IMR-90 (cell line): ENCODE measurements at regions not wholly inside any gene's neighbourhood (a gene's known extent, or its start where the extent isn't known, plus 50 kb on each side); places are given as distances from the start of the nearest gene placed in this dataset.

Experiments
- ATAC-seq: fragments of 200-7000 bp; cut with Tn5 transposase; 2 replicates; pipeline ENCODE4 v1.9.1; 2020; ENCODE audit warnings: low read depth, mild to moderate bottlenecking, moderate library complexity
- BruUV-seq: library from RNA; stranded (reverse); fragments of 400-500 nt; replicated peaks from 2 replicates; lab custom pipeline; 2021; lab: Mats Ljungman, UMichigan
- CTCF ChIA-PET: fragments of 300-600 bp; formaldehyde crosslinking; extraction: SDS; loops from one replicate; lab custom pipeline; 2021; ENCODE audit warnings: antibody characterized with exemption; lab: Yijun Ruan, JAX
- POLR2A ChIA-PET: fragments of 300-600 bp; sonication (Branson Sonifier 250); formaldehyde crosslinking; loops from one replicate; lab custom pipeline; 2022; ENCODE audit warnings: antibody characterized with exemption; ENCODE audit not compliant: unreplicated experiment; lab: Charles Lee
- DNase-seq: peaks from one replicate; pipeline ENCODE4 v3.0.0; 2013
- H2AFZ ChIP-seq: replicated peaks from 2 replicates; pipeline ENCODE3; 2013; ENCODE audit warnings: low read length, mild to moderate bottlenecking; ENCODE audit not compliant: poor library complexity
- H2AK5ac ChIP-seq: 2 replicates; pipeline ENCODE4 v1.6.1; 2013; ENCODE audit warnings: low read depth, low read length, inconsistent platforms
- H2AK9ac ChIP-seq: replicated peaks from 2 replicates; pipeline ENCODE3; 2013; ENCODE audit warnings: mild to moderate bottlenecking, low read depth, low read length, moderate library complexity; ENCODE audit not compliant: poor library complexity
- H2BK120ac ChIP-seq: 2 replicates; pipeline ENCODE4 v1.6.1; 2013; ENCODE audit warnings: low read depth, low read length, inconsistent platforms
- H2BK15ac ChIP-seq: 3 replicates; pipeline ENCODE4 v1.6.1; 2013; ENCODE audit warnings: low read depth, low read length, inconsistent platforms
- H2BK20ac ChIP-seq: 2 replicates; pipeline ENCODE4 v1.6.1; 2013; ENCODE audit warnings: low read depth, mild to moderate bottlenecking, inconsistent platforms, low read length, moderate library complexity
- H2BK5ac ChIP-seq: 2 replicates; pipeline ENCODE4 v1.6.1; 2013; ENCODE audit warnings: mild to moderate bottlenecking, low read depth, low read length, inconsistent platforms; ENCODE audit not compliant: poor library complexity, severe bottlenecking
- H3K14ac ChIP-seq: replicated peaks from 2 replicates; pipeline ENCODE4 v1.6.1; 2013; ENCODE audit warnings: low read depth, low read length, inconsistent platforms
- H3K18ac ChIP-seq: 2 replicates; pipeline ENCODE4 v1.6.1; 2013; ENCODE audit warnings: low read depth, low read length, control low read depth
- H3K23ac ChIP-seq: 2 replicates; pipeline ENCODE4 v1.6.1; 2013; ENCODE audit warnings: low read depth, low read length, inconsistent platforms
- H3K27ac ChIP-seq: 2 replicates; pipeline ENCODE4 v1.5.1; 2013; ENCODE audit warnings: mild to moderate bottlenecking, control low read depth, low read length; ENCODE audit not compliant: insufficient read depth
- H3K27me3 ChIP-seq: 2 replicates; pipeline ENCODE4 v1.6.1; 2013; ENCODE audit warnings: low read length; ENCODE audit not compliant: control insufficient read depth, insufficient read depth
- H3K36me3 ChIP-seq: 2 replicates; pipeline ENCODE4 v1.6.1; 2013; ENCODE audit warnings: low read length, mixed read lengths; ENCODE audit not compliant: control insufficient read depth, insufficient read depth
- H3K4ac ChIP-seq: 2 replicates; pipeline ENCODE4 v1.6.1; 2013; ENCODE audit warnings: low read depth, low read length, inconsistent platforms
- H3K4me1 ChIP-seq: 2 replicates; pipeline ENCODE4 v1.6.1; 2013; ENCODE audit warnings: low read length, mixed read lengths; ENCODE audit not compliant: control insufficient read depth, insufficient read depth
- H3K4me2 ChIP-seq: 2 replicates; pipeline ENCODE4 v1.6.1; 2013; ENCODE audit warnings: low read depth, mild to moderate bottlenecking, control low read depth, low read length, moderate library complexity
- H3K4me3 ChIP-seq: 2 replicates; pipeline ENCODE4 v1.5.1; 2013; ENCODE audit warnings: low read depth, mild to moderate bottlenecking, control low read depth, low read length, moderate library complexity; ENCODE audit not compliant: insufficient read depth
- H3K56ac ChIP-seq: 2 replicates; pipeline ENCODE4 v1.6.1; 2013; ENCODE audit warnings: low read length, inconsistent platforms; ENCODE audit not compliant: insufficient read depth; ENCODE audit errors: extremely low read depth
- H3K79me1 ChIP-seq, 2 experiments: 2 replicates each; pipeline ENCODE4 v1.6.1; 2013; ENCODE audit warnings: low read length in 2 of 2, inconsistent platforms in 1 of 2, low read depth in 1 of 2
- H3K9ac ChIP-seq: 2 replicates; pipeline ENCODE4 v1.6.1; 2013; ENCODE audit warnings: low read depth, low read length, control low read depth
- H3K9me1 ChIP-seq: 2 replicates; pipeline ENCODE4 v1.6.1; 2013; ENCODE audit warnings: low read length, inconsistent platforms; ENCODE audit not compliant: insufficient read depth
- H3K9me3 ChIP-seq: 2 replicates; pipeline ENCODE4 v1.6.1; 2013; ENCODE audit warnings: low read length; ENCODE audit not compliant: control insufficient read depth, insufficient read depth
- H4K20me1 ChIP-seq: 2 replicates; pipeline ENCODE4 v1.6.1; 2013; ENCODE audit warnings: low read length, inconsistent platforms; ENCODE audit not compliant: insufficient read depth
- H4K5ac ChIP-seq: 2 replicates; pipeline ENCODE4 v1.6.1; 2013; ENCODE audit warnings: mild to moderate bottlenecking, low read depth, low read length, control low read depth
- H4K8ac ChIP-seq, 2 experiments: 2 replicates each; pipeline ENCODE4 v1.6.1; 2013; ENCODE audit warnings: low read depth in 2 of 2, low read length in 2 of 2, control low read depth in 1 of 2, inconsistent platforms in 1 of 2
- H4K91ac ChIP-seq: 2 replicates; pipeline ENCODE4 v1.6.1; 2013; ENCODE audit warnings: low read depth, low read length, inconsistent platforms; ENCODE audit not compliant: insufficient read depth
- BHLHE40 ChIP-seq: fragments of 150-350 bp; IDR thresholded peaks from 2 replicates; pipeline ENCODE4 v1.6.1; 2016; ENCODE audit warnings: mild to moderate bottlenecking, low read depth, low read length
- CEBPB ChIP-seq: IDR thresholded peaks from 2 replicates; pipeline ENCODE4 v1.6.1; 2012; ENCODE audit warnings: low read depth, low read length, improper control_type of control experiment
- CHD1 ChIP-seq: IDR thresholded peaks from 2 replicates; pipeline ENCODE4 v1.6.1; 2012; ENCODE audit warnings: low read depth, low read length, improper control_type of control experiment
- CTCF ChIP-seq: conservative IDR thresholded peaks from 2 replicates; pipeline ENCODE4 v1.5.1; 2012; ENCODE audit warnings: mild to moderate bottlenecking, low read depth, low read length, improper control_type of control experiment
- ELK1 ChIP-seq: fragments of 150-350 bp; IDR thresholded peaks from 2 replicates; pipeline ENCODE4 v1.6.1; 2016; ENCODE audit warnings: low read depth, mild to moderate bottlenecking, low read length, moderate library complexity, borderline replicate concordance
- FOS ChIP-seq: fragments of 150-350 bp; IDR thresholded peaks from 2 replicates; pipeline ENCODE4 v1.6.1; 2016; ENCODE audit warnings: low read depth, low read length
- MAFK ChIP-seq: IDR thresholded peaks from 2 replicates; pipeline ENCODE4 v1.6.1; 2012; ENCODE audit warnings: low read depth, low read length, improper control_type of control experiment
- MAZ ChIP-seq: IDR thresholded peaks from 2 replicates; pipeline ENCODE4 v1.6.1; 2012; ENCODE audit warnings: low read depth, mild to moderate bottlenecking, low read length, improper control_type of control experiment, moderate library complexity, borderline replicate concordance
- MXI1 ChIP-seq: IDR thresholded peaks from 2 replicates; pipeline ENCODE4 v1.6.1; 2012; ENCODE audit warnings: low read depth, mild to moderate bottlenecking, low read length, moderate library complexity, borderline replicate concordance
- NFE2L2 ChIP-seq: fragments of 150-350 bp; IDR thresholded peaks from 2 replicates; pipeline ENCODE4 v1.6.1; 2016; ENCODE audit warnings: low read depth, mild to moderate bottlenecking, low read length
- POLR2A ChIP-seq: IDR thresholded peaks from 2 replicates; pipeline ENCODE4 v1.6.1; 2012; ENCODE audit warnings: mild to moderate bottlenecking, low read depth, low read length
- RAD21 ChIP-seq: IDR thresholded peaks from 2 replicates; pipeline ENCODE4 v1.6.1; 2012; ENCODE audit warnings: low read length, improper control_type of control experiment
- RCOR1 ChIP-seq: IDR thresholded peaks from 2 replicates; pipeline ENCODE4 v1.6.1; 2012; ENCODE audit warnings: mild to moderate bottlenecking, low read length, improper control_type of control experiment; ENCODE audit not compliant: insufficient replicate concordance
- RFX5 ChIP-seq: IDR thresholded peaks from 2 replicates; pipeline ENCODE4 v1.8.0; 2012; ENCODE audit warnings: low read depth, mild to moderate bottlenecking, low read length, moderate library complexity
- SMC3 ChIP-seq: fragments of 150-350 bp; IDR thresholded peaks from 2 replicates; pipeline ENCODE4 v1.6.1; 2016; ENCODE audit warnings: low read depth, mild to moderate bottlenecking, antibody characterized with exemption, low read length, moderate library complexity
- USF2 ChIP-seq: fragments of 150-350 bp; IDR thresholded peaks from 2 replicates; pipeline ENCODE4 v1.6.1; 2017; ENCODE audit warnings: mild to moderate bottlenecking, antibody characterized with exemption, low read length, low read depth
- WGBS, 2 experiments: methylation state at CpG; one replicate each; pipeline versions ENCODE4 v1.1.5 to v1.1.7; 2013; ENCODE audit warnings: missing lambda C conversion rate in 2 of 2; ENCODE audit not compliant: insufficient read length in 1 of 2; ENCODE audit errors: extremely low coverage in 2 of 2; 5-methylcytosine and 5-hydroxymethylcytosine counted together
- dilution Hi-C: fragments of 300-500 bp; cut with HindIII; formaldehyde crosslinking; loops from one replicate; pipeline ENCODE4 v1.14.3; 2018; ENCODE audit warnings: low sequenced_read_pairs; ENCODE audit not compliant: unreplicated experiment
- in situ Hi-C: fragments of 300-500 bp; cut with MboI; formaldehyde crosslinking; loops from 3 replicates; pipeline ENCODE4 v1.14.3; 2019; ENCODE audit warnings: low sequenced_read_pairs, inconsistent platforms, mixed read lengths
- intact Hi-C: fragments of 100-400 bp; cut with micrococcal nuclease; formaldehyde crosslinking; loops from 2 replicates; pipeline ENCODE4 v1.10.0; 2022

GRCh38 chr16:61403386-61403785 is 632.9 kb downstream of the CDH8 start:
- no peak overlapping the region for H2AFZ ChIP-seq
- no peak overlapping the region for H4K8ac ChIP-seq
- H2BK20ac ChIP-seq: no peak overlapping the region
- dilution Hi-C loops (no loop called here), in situ Hi-C loops (no loop called here), intact Hi-C loops (no loop called here)
- H3K27ac ChIP-seq: no peak overlapping the region
- no peak overlapping the region for H2AK9ac ChIP-seq
- H2AK5ac ChIP-seq: no peak overlapping the region
- no peak overlapping the region for H3K14ac ChIP-seq
- DNase-seq: no peak
- H4K91ac ChIP-seq: no peak overlapping the region
- no peak for ATAC-seq
- no peaks in the 10 kb centered on the region for H3K27me3 ChIP-seq
- no peak overlapping the region for H3K56ac ChIP-seq
- CTCF ChIA-PET: no interaction called here
- H4K20me1 ChIP-seq: no peaks in the 10 kb centered on the region
- BruUV-seq: no TSS peak
- POLR2A ChIA-PET: no interaction called here
- H3K9ac ChIP-seq: no peak overlapping the region
- no peak overlapping the region for H2BK120ac ChIP-seq
- no peak overlapping the region for H3K4me3 ChIP-seq
- H2BK15ac ChIP-seq: no peak overlapping the region
- no peak overlapping the region for H3K4me2 ChIP-seq
- no peak overlapping the region for H4K5ac ChIP-seq
- no peak overlapping the region for H3K18ac ChIP-seq
- no peak overlapping the region for H2BK5ac ChIP-seq
- no peak for TF ChIP-seq MAFK
- no peak for TF ChIP-seq BHLHE40
- TF ChIP-seq MAZ: no peak
- TF ChIP-seq MXI1: no peak
- no peak for TF ChIP-seq RCOR1
- no peak for TF ChIP-seq POLR2A
- TF ChIP-seq CEBPB: no peak
- TF ChIP-seq NFE2L2: no peak
- TF ChIP-seq RAD21: no peak
- no peak for TF ChIP-seq FOS
- TF ChIP-seq USF2: no peak
- TF ChIP-seq CTCF: no peak
- TF ChIP-seq CHD1: no peak
- no peak for TF ChIP-seq SMC3
- no peak for TF ChIP-seq RFX5
- no peak for TF ChIP-seq ELK1
- H3K79me1 ChIP-seq: no peaks in the 10 kb centered on the region
- no peaks in the 10 kb centered on the region for H3K36me3 ChIP-seq
- peaks cover 2% of the 10 kb centered on the region; the same call in 1 of the 2 replicates for H3K9me3 ChIP-seq
- H3K9me1 ChIP-seq: no peaks in the 10 kb centered on the region
- no peak overlapping the region for H3K4ac ChIP-seq
- WGBS, 2 experiments: 17% methylated on average over 1 of the region's 4 CpGs; no CpG with 5 or more reads in 1 of the 2 experiments
- no peaks in the 10 kb centered on the region for H3K4me1 ChIP-seq
- no peak overlapping the region for H3K23ac ChIP-seq
